ENCODE measurements at regions not wholly inside any gene's neighbourhood (a gene's known extent, or its start where the extent isn't known, plus 50 kb on each side); places are given as distances from the start of the nearest gene placed in this dataset.

GRCh38 chr5:173778152-173778782, 109.9 kb upstream of the CPEB4 start:
- TF ChIP-seq CTCF (IDR thresholded peaks at IDR 0.05) = no peak
- no peak for TF ChIP-seq POLR2A (IDR thresholded peaks at IDR 0.05)
